Activated CD4-positive, alpha-beta memory T cell treated with anti-CD3 and anti-CD28 coated beads for 36 hours (primary cell): ENCODE measurements at regions not wholly inside any gene's neighbourhood (a gene's known extent, or its start where the extent isn't known, plus 50 kb on each side); places are given as distances from the start of the nearest gene placed in this dataset.
"Not testable (repeated sequence)": the region's sequence is repeated elsewhere in the genome, so short reads cannot be mapped to it uniquely, and the experiment has no call there.

ENCODE experiments used
- CTCF ChIA-PET: fragments of 350-600 bp; sonication (Branson Sonifier 250); formaldehyde crosslinking; loops from one replicate; lab custom pipeline; 2021; ENCODE audit warnings: antibody characterized with exemption, inconsistent platforms; lab: Charles Lee
- POLR2A ChIA-PET: fragments of 350-600 bp; sonication (Branson Sonifier 250); formaldehyde crosslinking; loops from one replicate; lab custom pipeline; 2021; ENCODE audit warnings: antibody characterized with exemption; lab: Charles Lee
- DNase-seq: peaks from one replicate; pipeline ENCODE4 v3.0.0-alpha.2; 2020
- H3K27ac Mint-ChIP-seq: one replicate; pipeline ENCODE4 v1.8.0; 2021; ENCODE audit warnings: mixed read lengths
- H3K27me3 Mint-ChIP-seq: one replicate; pipeline ENCODE4 v1.8.0; 2021; ENCODE audit warnings: mixed read lengths
- H3K36me3 Mint-ChIP-seq: one replicate; pipeline ENCODE4 v1.8.0; 2021; ENCODE audit warnings: mixed read lengths
- H3K4me1 Mint-ChIP-seq: one replicate; pipeline ENCODE4 v1.8.0; 2021; ENCODE audit warnings: low read depth, mixed read lengths
- H3K4me3 Mint-ChIP-seq: one replicate; pipeline ENCODE4 v1.8.0; 2021; ENCODE audit warnings: mild to moderate bottlenecking, mixed read lengths
- H3K9me3 Mint-ChIP-seq: one replicate; pipeline ENCODE4 v1.8.0; 2021; ENCODE audit warnings: mixed read lengths
- intact Hi-C: fragments of 100-400 bp; cut with micrococcal nuclease; formaldehyde crosslinking; loops from one replicate; pipeline ENCODE4 v1.15.1; 2023

DNA sequence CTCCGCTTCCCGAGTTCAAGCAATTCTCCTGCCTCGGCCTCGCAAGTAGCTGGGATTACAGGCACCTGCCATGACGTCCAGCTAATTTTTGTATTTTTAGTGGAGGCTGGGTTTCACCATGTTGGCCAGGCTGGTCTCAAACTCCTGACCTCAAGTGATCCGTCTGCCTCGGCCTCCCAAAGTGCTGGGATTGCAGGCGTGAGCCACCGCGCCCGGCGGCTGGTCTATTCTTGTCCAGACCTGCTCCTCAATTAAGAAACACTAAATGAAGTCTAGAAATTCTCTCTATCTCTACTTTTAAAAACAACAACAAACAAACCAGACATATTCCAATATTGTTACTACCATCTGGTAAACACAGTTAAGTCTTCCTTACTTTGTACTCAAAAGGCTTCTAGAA lies 68.1 kb upstream of the LIFR start:
- H3K36me3 Mint-ChIP-seq, POLR2A ChIA-PET, CTCF ChIA-PET, H3K4me1 Mint-ChIP-seq, H3K27me3 Mint-ChIP-seq, H3K27ac Mint-ChIP-seq, H3K4me3 Mint-ChIP-seq, DNase-seq, intact Hi-C loops: not testable (repeated sequence)
- peaks cover 10% of the 10 kb centered on the region for H3K9me3 Mint-ChIP-seq

DNA sequence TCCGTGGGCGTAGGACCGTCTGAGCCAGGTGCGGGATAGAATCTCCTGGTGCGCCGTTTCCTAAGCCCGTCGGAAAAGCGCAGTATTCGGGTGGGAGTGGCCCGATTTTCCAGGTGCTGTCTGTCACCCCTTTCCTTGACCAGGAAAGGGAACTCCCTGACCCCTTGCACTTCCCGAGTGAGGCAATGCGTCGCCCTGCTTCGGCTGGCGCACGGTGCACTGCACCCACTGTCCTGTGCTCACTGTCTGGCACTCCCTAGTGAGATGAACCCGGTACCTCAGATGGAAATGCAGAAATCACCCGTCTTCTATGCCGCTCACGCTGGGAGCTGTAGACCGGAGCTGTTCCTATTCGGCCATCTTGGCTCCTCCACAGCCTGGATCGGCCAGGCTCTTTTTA lies 74.9 kb upstream of the LIFR start:
- POLR2A ChIA-PET, H3K4me1 Mint-ChIP-seq, intact Hi-C loops, CTCF ChIA-PET, H3K4me3 Mint-ChIP-seq, H3K36me3 Mint-ChIP-seq, DNase-seq, H3K27ac Mint-ChIP-seq: not testable (repeated sequence)
- Mint-ChIP-seq H3K27me3 (peaks cover 11% of the 10 kb centered on the region), H3K9me3 (peaks cover 11% of the 10 kb centered on the region)

DNA sequence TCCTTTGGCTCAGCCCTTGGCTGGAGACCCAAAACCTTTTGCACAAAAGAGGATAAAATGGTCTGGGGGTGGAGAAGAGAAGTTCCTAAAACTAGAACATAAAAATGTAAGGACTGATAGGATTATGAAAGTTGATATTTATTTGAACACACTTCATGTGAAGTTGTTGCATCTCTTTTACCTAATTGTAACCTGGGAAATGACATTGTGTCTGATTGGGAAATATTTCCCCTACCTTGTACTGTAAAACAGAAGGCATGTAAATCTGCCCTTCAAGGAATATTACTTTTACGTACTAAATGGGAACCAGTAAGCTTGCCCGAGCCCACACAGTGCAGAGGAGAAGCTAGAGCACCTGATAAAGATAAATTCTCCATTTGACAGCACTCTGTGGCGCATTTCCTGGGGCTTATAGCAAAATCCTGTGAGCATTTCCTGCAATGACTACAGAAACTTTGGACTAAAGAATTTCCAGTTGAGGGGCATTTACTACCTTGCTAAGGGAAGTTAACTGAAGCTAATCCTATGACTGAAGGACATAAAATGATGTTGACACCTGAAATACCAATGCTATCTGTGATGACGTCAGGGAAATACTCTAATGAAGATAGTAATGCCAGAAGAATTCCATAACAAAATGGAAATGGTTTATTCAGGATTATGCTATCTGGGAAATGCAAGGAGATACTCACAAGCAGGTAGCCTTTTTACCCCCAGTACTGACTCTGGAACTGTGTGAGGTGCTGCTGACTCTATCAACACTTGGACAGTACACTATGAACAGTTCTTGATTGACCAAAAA lies 78.3 kb upstream of the LIFR start:
- Mint-ChIP-seq H3K27me3 (peaks cover 12% of the 10 kb centered on the region), H3K27ac (no peak overlapping the region), H3K4me3 (no peak overlapping the region), H3K9me3 (peaks cover 11% of the 10 kb centered on the region), H3K36me3 (no peaks in the 10 kb centered on the region), H3K4me1 (no peaks in the 10 kb centered on the region)
- ChIA-PET POLR2A (interaction anchor here (0.7 kb wide), 2 partner anchors 61 to 1795 kb away, joined by 4 to 5 read pairs; no protein-coding TSS in a partner anchor), CTCF (no interaction called here)
- no peak for DNase-seq
- intact Hi-C loops = no loop called here

DNA sequence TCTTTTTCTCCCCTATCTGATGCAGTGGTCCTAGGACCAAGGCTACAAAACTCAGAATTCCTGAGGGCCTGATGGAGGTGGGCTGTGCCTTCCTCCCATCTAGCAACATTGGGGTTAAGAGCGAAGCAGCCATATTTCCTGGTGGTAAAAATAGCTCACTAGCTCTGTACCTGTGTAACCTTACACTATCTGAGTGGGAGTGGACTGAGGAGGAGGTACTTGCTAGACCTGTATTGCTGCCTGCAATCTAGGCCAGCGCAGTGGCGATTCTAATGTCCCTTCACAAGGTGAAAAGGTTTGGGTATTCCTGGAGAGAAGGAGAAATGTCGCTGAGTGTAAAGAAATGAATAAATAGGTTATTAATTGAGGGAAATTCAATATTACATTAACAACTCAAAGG lies 80.2 kb upstream of the LIFR start:
- POLR2A ChIA-PET = no interaction called here
- no peaks in the 10 kb centered on the region for H3K4me1 Mint-ChIP-seq
- H3K27me3 Mint-ChIP-seq = peaks cover 12% of the 10 kb centered on the region
- H3K36me3 Mint-ChIP-seq = no peaks in the 10 kb centered on the region
- intact Hi-C loops = no loop called here
- no peak for DNase-seq
- H3K27ac Mint-ChIP-seq = no peak overlapping the region
- no peak overlapping the region for H3K4me3 Mint-ChIP-seq
- peaks cover 11% of the 10 kb centered on the region for H3K9me3 Mint-ChIP-seq
- CTCF ChIA-PET = no interaction called here

DNA sequence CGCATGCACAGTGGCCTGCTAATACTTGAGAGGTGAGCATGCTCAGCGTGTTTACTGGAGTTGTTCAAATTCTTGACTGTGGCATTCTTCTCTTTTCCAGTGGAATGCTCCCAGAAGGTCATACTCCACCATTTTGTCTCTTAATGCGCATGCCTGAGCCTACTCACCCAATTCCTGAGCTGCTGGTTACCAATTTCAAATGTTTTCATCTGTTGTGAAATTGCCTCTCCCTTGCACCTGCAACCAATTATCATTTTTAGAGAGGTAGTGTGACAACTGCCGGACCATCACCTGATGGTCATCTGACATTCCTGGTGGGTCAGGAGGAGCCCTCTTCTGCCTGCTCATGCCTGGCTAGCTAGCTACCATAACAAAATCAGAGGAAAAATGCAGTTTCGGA lies 82.2 kb upstream of the LIFR start:
- CTCF ChIA-PET = no interaction called here
- intact Hi-C loops = no loop called here
- no peak overlapping the region for H3K4me3 Mint-ChIP-seq
- no peaks in the 10 kb centered on the region for H3K9me3 Mint-ChIP-seq
- no peak for DNase-seq
- POLR2A ChIA-PET = no interaction called here
- H3K27me3 Mint-ChIP-seq = peaks cover 7% of the 10 kb centered on the region
- no peaks in the 10 kb centered on the region for H3K4me1 Mint-ChIP-seq
- no peaks in the 10 kb centered on the region for H3K36me3 Mint-ChIP-seq
- no peak overlapping the region for H3K27ac Mint-ChIP-seq

DNA sequence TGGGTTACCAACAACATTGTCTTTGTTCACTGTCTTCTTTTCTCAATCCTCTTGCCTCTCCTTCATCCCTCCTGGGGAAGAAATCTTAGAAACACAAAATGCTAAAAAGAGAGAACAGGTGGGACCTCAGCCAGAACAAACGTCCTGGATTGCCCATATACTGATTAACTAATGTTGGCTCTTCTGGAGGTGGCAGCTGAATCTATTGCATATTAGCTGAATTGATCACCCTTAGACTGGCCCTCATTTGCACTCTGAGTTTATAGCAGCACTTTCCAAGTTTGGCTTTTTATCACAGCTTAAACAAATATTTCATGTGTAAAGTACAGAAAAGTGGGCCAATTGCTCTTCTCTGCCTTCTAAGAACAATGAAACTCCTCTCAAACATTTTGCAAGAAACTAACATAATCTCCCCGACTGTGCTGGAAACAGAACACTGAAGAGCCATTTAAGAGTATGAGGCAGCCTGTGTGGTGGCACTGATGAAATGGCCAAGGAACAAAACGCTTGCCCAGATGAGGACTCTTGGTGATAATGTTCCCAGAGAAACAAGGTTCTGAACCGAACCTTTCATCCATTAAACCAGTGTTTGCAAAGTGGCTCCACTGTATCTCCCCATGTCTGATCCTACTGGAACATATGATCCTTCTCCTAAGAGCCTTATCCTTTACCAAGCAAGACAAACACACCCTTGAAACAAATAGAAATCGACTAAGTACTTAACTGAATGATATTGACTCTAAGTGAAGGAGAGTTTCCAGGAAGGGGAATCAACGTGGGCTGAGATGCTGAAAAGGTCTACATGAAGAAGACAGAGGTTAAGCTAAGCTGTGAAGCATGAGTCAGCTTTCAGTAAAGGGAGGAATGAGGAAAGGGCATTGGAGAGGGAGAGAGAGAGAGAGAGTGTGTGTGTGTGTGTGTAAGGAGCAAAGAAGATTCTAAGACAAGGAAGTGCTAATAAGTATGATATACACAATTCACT lies 83.2 kb upstream of the LIFR start:
- no peak for DNase-seq
- Mint-ChIP-seq H3K27me3 (peaks cover 7% of the 10 kb centered on the region), H3K9me3 (peaks cover 5% of the 10 kb centered on the region), H3K4me1 (no peaks in the 10 kb centered on the region), H3K4me3 (no peak overlapping the region), H3K36me3 (no peaks in the 10 kb centered on the region), H3K27ac (no peak overlapping the region)
- intact Hi-C loops = no loop called here
- CTCF ChIA-PET = no interaction called here
- POLR2A ChIA-PET = no interaction called here

DNA sequence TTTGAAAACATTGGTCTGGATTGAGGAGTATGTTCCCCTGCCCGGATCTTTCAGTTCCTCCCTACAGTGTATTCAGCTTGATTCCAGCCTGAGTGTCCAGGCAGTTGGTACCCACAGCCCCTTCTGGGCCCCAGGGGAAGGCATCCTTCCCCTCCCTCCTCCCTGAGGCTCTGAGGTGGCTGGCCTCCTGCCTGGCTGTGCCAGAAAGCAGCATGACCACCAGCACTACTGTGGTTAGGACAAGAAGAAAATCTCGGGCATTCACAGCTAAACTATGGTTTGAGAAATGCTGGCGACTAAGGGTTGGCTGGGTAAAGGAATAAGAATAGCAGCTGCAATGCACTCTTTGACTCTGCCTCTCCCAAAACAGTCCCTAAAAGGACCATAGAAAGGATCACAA lies 84.6 kb upstream of the LIFR start:
- ChIA-PET POLR2A (no interaction called here), CTCF (interaction anchor here (0.6 kb wide), 1 partner anchor 19 kb away, joined by 3 read pairs; no protein-coding TSS in a partner anchor)
- Mint-ChIP-seq H3K27me3 (peaks cover 3% of the 10 kb centered on the region), H3K9me3 (peaks cover 9% of the 10 kb centered on the region), H3K4me3 (no peak overlapping the region), H3K36me3 (no peaks in the 10 kb centered on the region), H3K4me1 (no peaks in the 10 kb centered on the region), H3K27ac (no peak overlapping the region)
- intact Hi-C loops = no loop called here
- DNase-seq = no peak

DNA sequence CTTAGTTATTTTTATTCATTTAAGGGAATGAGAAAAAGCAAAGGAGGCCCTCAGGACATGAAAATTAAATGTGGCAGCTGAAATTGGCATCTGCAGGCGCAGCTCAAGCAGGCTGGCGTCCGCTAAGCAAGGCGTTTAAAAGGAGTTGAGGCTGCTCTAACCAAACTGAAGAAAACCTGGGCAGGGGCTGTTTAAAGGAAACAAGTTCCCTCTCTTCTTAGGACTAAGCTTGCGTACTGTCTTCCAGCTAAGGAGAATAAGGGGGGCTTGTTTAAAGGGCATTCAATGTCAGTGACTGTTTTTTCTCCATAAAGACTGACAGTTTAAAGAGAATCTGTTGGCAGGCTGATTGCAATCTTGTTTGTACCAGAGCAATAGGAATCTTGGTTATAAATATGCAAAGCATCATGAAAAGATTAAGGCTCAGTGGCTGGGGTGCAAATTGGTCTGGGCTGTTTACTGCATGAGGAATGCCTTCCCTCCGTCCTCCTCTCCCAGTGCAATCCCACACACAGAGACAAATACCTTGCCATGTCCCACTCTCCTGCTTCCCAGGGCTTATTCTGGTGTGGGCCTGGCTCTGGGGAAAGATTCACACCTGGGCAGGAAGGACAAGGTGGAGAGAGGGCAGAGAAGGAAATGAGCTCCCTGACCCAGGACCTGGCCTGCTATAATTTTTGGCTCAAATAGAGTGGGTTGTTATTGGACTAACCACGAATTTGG lies 85.9 kb upstream of the LIFR start:
- Mint-ChIP-seq H3K9me3 (peaks cover 9% of the 10 kb centered on the region), H3K4me1 (no peaks in the 10 kb centered on the region), H3K36me3 (no peaks in the 10 kb centered on the region), H3K4me3 (no peak overlapping the region), H3K27ac (no peak overlapping the region), H3K27me3 (peaks cover 3% of the 10 kb centered on the region)
- POLR2A ChIA-PET = no interaction called here
- CTCF ChIA-PET = no interaction called here
- no peak for DNase-seq
- intact Hi-C loops = no loop called here

DNA sequence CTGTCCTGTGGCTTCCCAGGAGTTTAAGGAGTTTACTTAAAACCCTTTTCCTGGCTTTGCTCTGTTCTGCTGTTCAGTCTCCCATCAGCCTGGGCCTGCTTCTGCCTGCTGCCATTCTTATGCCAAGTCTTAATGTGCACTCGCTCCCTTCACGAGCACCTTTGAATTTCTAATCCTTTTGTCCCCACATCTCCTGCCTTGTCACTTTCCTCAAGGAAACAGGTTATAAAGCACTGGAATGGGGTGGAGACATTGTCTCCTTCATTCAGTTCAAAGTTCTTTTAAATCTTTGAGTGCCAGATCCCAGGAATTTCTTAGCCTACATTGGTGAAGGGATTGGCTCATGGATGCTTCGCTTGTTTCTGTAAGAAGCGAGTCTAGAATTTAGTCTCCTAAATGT lies 87.2 kb upstream of the LIFR start:
- Mint-ChIP-seq H3K27ac (no peak overlapping the region), H3K9me3 (peaks cover 9% of the 10 kb centered on the region)
- POLR2A ChIA-PET = no interaction called here

DNA sequence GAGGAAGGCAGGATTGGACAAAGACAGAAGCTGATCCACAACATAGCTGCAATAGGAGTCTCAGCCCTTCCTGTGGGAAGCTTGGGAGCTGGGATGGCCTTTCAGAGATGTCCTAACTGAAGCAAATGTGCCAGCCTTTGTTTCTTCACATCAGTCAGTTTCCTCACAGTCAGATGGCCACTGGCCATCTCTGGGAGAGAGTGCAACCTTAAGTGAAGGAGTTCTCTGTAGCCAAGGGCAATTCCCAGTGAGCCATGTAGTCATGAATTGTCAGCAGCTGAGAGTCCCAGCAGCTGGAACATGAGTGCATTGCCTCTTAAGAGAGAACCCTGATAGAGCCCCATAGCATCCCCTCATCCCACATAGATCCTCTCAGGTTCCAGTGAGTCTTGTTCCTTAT lies 89.1 kb upstream of the LIFR start:
- Mint-ChIP-seq H3K27me3 (peaks cover 7% of the 10 kb centered on the region), H3K4me3 (no peak overlapping the region), H3K27ac (no peak overlapping the region), H3K9me3 (peaks cover 9% of the 10 kb centered on the region), H3K4me1 (peaks cover 5% of the 10 kb centered on the region), H3K36me3 (no peaks in the 10 kb centered on the region)
- CTCF ChIA-PET = no interaction called here
- POLR2A ChIA-PET = no interaction called here
- intact Hi-C loops = no loop called here
- DNase-seq = no peak

More for the DNA sequence above, 87.2 kb upstream of the LIFR start:
- CTCF ChIA-PET = no interaction called here
- Mint-ChIP-seq H3K27me3 (peaks cover 1% of the 10 kb centered on the region), H3K36me3 (no peaks in the 10 kb centered on the region), H3K4me3 (no peak overlapping the region), H3K4me1 (no peaks in the 10 kb centered on the region)
- intact Hi-C loops = no loop called here
- DNase-seq = no peak

DNA sequence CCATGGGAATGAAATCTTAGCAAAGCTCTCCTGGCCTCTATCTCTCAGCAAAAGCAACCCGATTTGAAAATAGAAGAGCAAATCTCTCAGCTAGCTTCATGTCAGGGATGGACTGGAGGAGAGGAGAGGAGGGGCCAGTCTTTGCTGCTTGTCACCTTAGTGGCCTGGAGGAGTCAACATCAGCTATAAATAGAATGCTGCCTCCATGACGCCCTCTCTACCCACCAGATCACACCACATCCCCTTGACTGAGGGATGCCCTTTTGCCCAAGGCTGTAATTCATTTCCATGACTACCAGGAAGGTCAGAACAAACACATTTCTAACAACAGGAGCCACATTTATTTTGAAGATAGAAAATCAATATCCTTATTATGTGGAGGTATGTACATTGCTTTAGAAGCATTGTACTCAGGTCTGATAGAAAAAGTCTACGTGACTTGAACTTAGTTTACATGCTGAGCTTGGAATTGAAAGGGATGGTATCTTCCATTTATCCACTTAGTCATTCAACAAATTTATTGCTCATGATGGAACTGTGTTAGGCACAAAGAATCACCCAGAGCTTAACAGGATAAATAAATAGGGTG lies 92.4 kb upstream of the LIFR start:
- ChIA-PET POLR2A (no interaction called here), CTCF (interaction anchor here (1.6 kb wide), 1 partner anchor 207 kb away, joined by 7 read pairs; no protein-coding TSS in a partner anchor)
- no peak overlapping the region for H3K27ac Mint-ChIP-seq
- no peak for DNase-seq
- H3K36me3 Mint-ChIP-seq = no peaks in the 10 kb centered on the region
- H3K9me3 Mint-ChIP-seq = peaks cover 9% of the 10 kb centered on the region
- peaks cover 11% of the 10 kb centered on the region for H3K27me3 Mint-ChIP-seq
- H3K4me3 Mint-ChIP-seq = no peak overlapping the region
- intact Hi-C loops = no loop called here
- peaks cover 9% of the 10 kb centered on the region for H3K4me1 Mint-ChIP-seq
